ENCODE measurements at regions not wholly inside any gene's neighbourhood (a gene's known extent, or its start where the extent isn't known, plus 50 kb on each side); places are given as distances from the start of the nearest gene placed in this dataset.

- H3K9me3 ChIP-seq = no peaks in the 10 kb centered on the region
These were observed 297.3 kb upstream of the LMCD1 start for GRCh38 chr3:8204331-8204730.

GRCh38 chr3:8204853-8205650 is 296.6 kb upstream of the LMCD1 start:
- no peak for DNase-seq (ENCODE audit: low spot score)
- H3K4me1 ChIP-seq = no peaks in the 10 kb centered on the region
- no peak overlapping the region for H3K27ac ChIP-seq
- TF ChIP-seq CTCF (IDR thresholded peaks at IDR 0.05) = no peak
- H3K36me3 ChIP-seq = no peaks in the 10 kb centered on the region
- no peaks in the 10 kb centered on the region for H3K27me3 ChIP-seq
- H3K9me3 ChIP-seq = no peaks in the 10 kb centered on the region
- no peak overlapping the region for H3K4me3 ChIP-seq

More at GRCh38 chr3:8204331-8204730, 297.3 kb upstream of the LMCD1 start:
- Histone ChIP-seq H3K4me1 (no peaks in the 10 kb centered on the region), H3K4me3 (no peak overlapping the region), H3K27me3 (no peaks in the 10 kb centered on the region), H3K36me3 (no peaks in the 10 kb centered on the region), H3K27ac (no peak overlapping the region)
- no peak for TF ChIP-seq CTCF (IDR thresholded peaks at IDR 0.05)
- no peak for DNase-seq (ENCODE audit: low spot score)

- no peaks in the 10 kb centered on the region for H3K36me3 ChIP-seq
- no peak for DNase-seq (ENCODE audit: low spot score)
- no peak for TF ChIP-seq CTCF (IDR thresholded peaks at IDR 0.05)
- no peaks in the 10 kb centered on the region for H3K9me3 ChIP-seq
- H3K4me3 ChIP-seq = no peak overlapping the region
- H3K27ac ChIP-seq = no peak overlapping the region
- no peaks in the 10 kb centered on the region for H3K27me3 ChIP-seq
- no peaks in the 10 kb centered on the region for H3K4me1 ChIP-seq
These were observed 295.7 kb upstream of the LMCD1 start for GRCh38 chr3:8205881-8206280.

GRCh38 chr3:8206971-8207617 is 294.5 kb upstream of the LMCD1 start:
- Histone ChIP-seq H3K4me3 (no peak overlapping the region), H3K9me3 (no peaks in the 10 kb centered on the region)
- TF ChIP-seq CTCF (IDR thresholded peaks at IDR 0.05) = no peak

GRCh38 chr3:8210882-8211341 is 290.7 kb upstream of the LMCD1 start:
- no peaks in the 10 kb centered on the region for H3K4me1 ChIP-seq
- no peaks in the 10 kb centered on the region for H3K36me3 ChIP-seq
- H3K4me3 ChIP-seq = no peak overlapping the region
- no peak for DNase-seq (ENCODE audit: low spot score)
- H3K9me3 ChIP-seq = no peaks in the 10 kb centered on the region
- no peak overlapping the region for H3K27ac ChIP-seq
- TF ChIP-seq CTCF (IDR thresholded peaks at IDR 0.05) = no peak
- no peaks in the 10 kb centered on the region for H3K27me3 ChIP-seq

More at GRCh38 chr3:8206971-8207617, 294.5 kb upstream of the LMCD1 start:
- H3K27ac ChIP-seq = no peak overlapping the region
- H3K36me3 ChIP-seq = no peaks in the 10 kb centered on the region
- no peaks in the 10 kb centered on the region for H3K4me1 ChIP-seq
- H3K27me3 ChIP-seq = no peaks in the 10 kb centered on the region
- no peak for DNase-seq (ENCODE audit: low spot score)
